ENCODE measurements at regions not wholly inside any gene's neighbourhood (a gene's known extent, or its start where the extent isn't known, plus 50 kb on each side); places are given as distances from the start of the nearest gene placed in this dataset.

DNA sequence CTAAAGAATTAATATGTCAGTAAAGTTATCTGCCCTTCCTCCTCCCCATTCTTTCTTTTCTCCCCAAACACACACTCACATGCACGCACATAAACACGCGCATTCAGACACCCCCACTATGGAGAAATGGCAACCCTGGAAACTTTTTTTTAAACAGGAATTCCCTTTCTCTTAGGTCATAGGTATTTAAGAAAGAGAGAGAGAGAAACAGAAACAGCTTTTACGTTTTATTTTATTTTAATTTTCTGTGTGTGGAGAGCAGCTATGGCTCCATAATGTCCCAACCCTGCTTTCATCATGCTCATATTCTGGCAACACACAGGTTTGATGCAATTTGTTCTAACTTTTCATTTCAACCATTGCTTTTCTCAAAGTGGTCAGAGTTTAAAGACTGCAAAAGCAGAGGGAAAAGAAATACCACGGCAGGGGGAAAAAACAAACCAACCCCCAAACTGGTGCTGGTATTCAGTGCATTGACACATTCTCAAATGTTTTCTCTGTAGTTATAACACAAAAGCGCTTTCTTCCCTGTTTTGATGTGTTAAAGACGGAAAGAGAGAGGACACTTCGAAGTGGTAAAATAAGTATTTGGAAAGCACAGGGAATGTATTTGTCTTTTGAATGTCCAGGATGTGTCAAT lies 126.0 kb upstream of the TMEM161B start:
- DNase-seq (no peak), ATAC-seq (no peak)
- H3K4me3 Mint-ChIP-seq = no peak overlapping the region
- H3K4me1 Mint-ChIP-seq = peaks cover 0 to 3% (median 0%) of the 10 kb centered on the region in 7 donors
- no peak overlapping the region for H3K27ac ChIP-seq (ENCODE audit: low read depth, low read length)
- H3K9me3 ChIP-seq (ENCODE audit: control insufficient read depth in 2 of 3, low read length in 3 of 3) = no peaks in the 10 kb centered on the region
- H3K27ac Mint-ChIP-seq = no peak overlapping the region
- peaks cover 0 to 3% of the 10 kb centered on the region in 2 donors for H3K27me3 ChIP-seq (ENCODE audit: control insufficient read depth in 2 of 2, insufficient read depth in 2 of 2, low read length in 2 of 2)
- H3K9me3 Mint-ChIP-seq = peaks cover 0 to 2% (median 0%) of the 10 kb centered on the region in 11 donors
- CTCF ChIA-PET = no interaction called here
- no peaks in the 10 kb centered on the region for H3K36me3 ChIP-seq (ENCODE audit: control insufficient read depth in 2 of 3, insufficient read depth in 3 of 3, low read length in 3 of 3)
- intact Hi-C loops (cut with micrococcal nuclease) = no loop called here
- POLR2A ChIA-PET = no interaction called here
- H3K27me3 Mint-ChIP-seq = peaks cover 14 to 42% (median 29%) of the 10 kb centered on the region in 5 donors
- no peaks in the 10 kb centered on the region for H3K36me3 Mint-ChIP-seq
- H3K4me1 ChIP-seq (ENCODE audit: control insufficient read depth in 2 of 2, insufficient read depth in 2 of 2, low read length in 2 of 2) = no peaks in the 10 kb centered on the region
- no peak overlapping the region for H3K4me3 ChIP-seq (ENCODE audit: low read length)

- ChIA-PET CTCF (no interaction called here), POLR2A (no interaction called here)
- Histone ChIP-seq H3K36me3 (ENCODE audit: control insufficient read depth in 2 of 3, insufficient read depth in 3 of 3, low read length in 3 of 3) (no peaks in the 10 kb centered on the region), H3K27me3 (ENCODE audit: control insufficient read depth in 2 of 2, insufficient read depth in 2 of 2, low read length in 2 of 2) (peaks cover 0 to under 1% of the 10 kb centered on the region in 2 donors), H3K4me3 (ENCODE audit: low read length) (no peak overlapping the region), H3K9me3 (ENCODE audit: control insufficient read depth in 2 of 3, low read length in 3 of 3) (no peaks in the 10 kb centered on the region), H3K27ac (ENCODE audit: low read depth, low read length) (no peak overlapping the region), H3K4me1 (ENCODE audit: control insufficient read depth in 2 of 2, insufficient read depth in 2 of 2, low read length in 2 of 2) (no peaks in the 10 kb centered on the region)
- H3K4me3 Mint-ChIP-seq = no peak overlapping the region
- no peaks in the 10 kb centered on the region for H3K36me3 Mint-ChIP-seq
- H3K27ac Mint-ChIP-seq = no peak overlapping the region
- intact Hi-C loops (cut with micrococcal nuclease) = no loop called here
- peaks cover 14 to 48% (median 37%) of the 10 kb centered on the region in 5 donors for H3K27me3 Mint-ChIP-seq
- H3K4me1 Mint-ChIP-seq = peaks cover 0 to 3% (median 0%) of the 10 kb centered on the region in 7 donors
- DNase-seq = no peak
- peaks cover 0 to 2% (median 0%) of the 10 kb centered on the region in 11 donors for H3K9me3 Mint-ChIP-seq
- no peak for ATAC-seq
These were observed 125.3 kb upstream of the TMEM161B start for GRCh38 chr5:88393716-88394535.

DNA sequence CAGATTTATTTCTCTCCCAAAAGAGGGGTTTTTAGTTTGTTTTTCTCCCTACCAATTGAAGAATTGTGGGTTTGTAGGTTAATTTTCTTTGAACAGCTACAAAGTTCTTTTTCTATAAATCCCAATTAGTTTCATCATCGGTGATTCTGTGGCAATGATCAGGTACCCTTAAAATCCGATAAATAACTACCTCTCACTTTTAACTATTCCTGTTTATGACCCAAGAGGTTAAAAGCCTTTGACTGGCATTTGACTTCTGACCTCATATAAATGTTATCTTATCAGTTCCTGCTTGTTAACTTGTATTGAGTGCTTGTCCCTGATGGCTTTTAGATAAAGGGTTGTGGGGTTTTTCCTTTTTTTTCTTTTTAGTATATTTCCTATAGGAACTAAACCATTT lies 124.4 kb upstream of the TMEM161B start:
- Histone ChIP-seq H3K4me1 (ENCODE audit: control insufficient read depth in 2 of 2, insufficient read depth in 2 of 2, low read length in 2 of 2) (no peaks in the 10 kb centered on the region), H3K36me3 (ENCODE audit: control insufficient read depth in 2 of 3, insufficient read depth in 3 of 3, low read length in 3 of 3) (no peaks in the 10 kb centered on the region), H3K9me3 (ENCODE audit: control insufficient read depth in 2 of 3, low read length in 3 of 3) (no peaks in the 10 kb centered on the region), H3K27ac (ENCODE audit: low read depth, low read length) (no peak overlapping the region), H3K4me3 (ENCODE audit: low read length) (no peak overlapping the region), H3K27me3 (ENCODE audit: control insufficient read depth in 2 of 2, insufficient read depth in 2 of 2, low read length in 2 of 2) (no peaks in the 10 kb centered on the region)
- intact Hi-C loops (cut with micrococcal nuclease) = no loop called here
- ChIA-PET POLR2A (no interaction called here), CTCF (no interaction called here)
- DNase-seq = no peak
- Mint-ChIP-seq H3K27me3 (peaks cover 10 to 52% (median 45%) of the 10 kb centered on the region in 5 donors), H3K27ac (no peak overlapping the region), H3K4me3 (no peak overlapping the region), H3K9me3 (peaks cover 0 to 5% (median 0%) of the 10 kb centered on the region in 11 donors), H3K4me1 (peaks cover 0 to 3% (median 0%) of the 10 kb centered on the region in 7 donors), H3K36me3 (no peaks in the 10 kb centered on the region)
- no peak for ATAC-seq

DNA sequence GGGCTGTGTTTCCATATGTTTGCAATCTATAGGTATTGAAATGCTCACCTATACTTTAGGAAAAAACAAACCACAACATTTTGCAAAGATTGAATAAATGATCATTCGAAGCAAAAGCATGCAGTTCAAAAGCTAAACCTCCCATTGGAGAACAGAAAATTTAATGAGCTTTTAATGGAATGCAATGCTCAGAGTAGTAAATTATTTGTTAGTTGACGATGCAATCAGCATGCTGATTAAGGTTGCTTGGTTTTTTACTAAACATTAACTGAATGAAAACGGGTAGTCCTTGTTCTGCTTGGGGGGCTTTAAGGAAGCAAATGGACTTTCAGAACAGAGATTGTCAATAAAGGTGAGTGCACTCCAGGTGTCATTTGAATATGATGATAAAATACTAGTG lies 123.3 kb upstream of the TMEM161B start:
- no peak for DNase-seq
- intact Hi-C loops (cut with micrococcal nuclease) = no loop called here
- Histone ChIP-seq H3K9me3 (ENCODE audit: control insufficient read depth in 2 of 3, low read length in 3 of 3) (no peaks in the 10 kb centered on the region), H3K27me3 (ENCODE audit: control insufficient read depth in 2 of 2, insufficient read depth in 2 of 2, low read length in 2 of 2) (no peaks in the 10 kb centered on the region), H3K4me3 (ENCODE audit: low read length) (no peak overlapping the region), H3K36me3 (ENCODE audit: control insufficient read depth in 2 of 3, insufficient read depth in 3 of 3, low read length in 3 of 3) (no peaks in the 10 kb centered on the region), H3K4me1 (ENCODE audit: control insufficient read depth in 2 of 2, insufficient read depth in 2 of 2, low read length in 2 of 2) (no peaks in the 10 kb centered on the region), H3K27ac (ENCODE audit: low read depth, low read length) (no peak overlapping the region)
- no peak for ATAC-seq
- H3K36me3 Mint-ChIP-seq = no peaks in the 10 kb centered on the region
- POLR2A ChIA-PET = no interaction called here
- no peaks in the 10 kb centered on the region for H3K4me1 Mint-ChIP-seq
- peaks cover 0 to 5% (median 0%) of the 10 kb centered on the region in 11 donors for H3K9me3 Mint-ChIP-seq
- H3K27ac Mint-ChIP-seq = no peak overlapping the region
- H3K4me3 Mint-ChIP-seq = no peak overlapping the region
- H3K27me3 Mint-ChIP-seq = peaks cover 4 to 50% (median 41%) of the 10 kb centered on the region in 5 donors
- CTCF ChIA-PET = interaction anchor here (0.6 kb wide), 1 partner anchor 943 kb away, joined by 3 read pairs; no protein-coding TSS in a partner anchor

DNA sequence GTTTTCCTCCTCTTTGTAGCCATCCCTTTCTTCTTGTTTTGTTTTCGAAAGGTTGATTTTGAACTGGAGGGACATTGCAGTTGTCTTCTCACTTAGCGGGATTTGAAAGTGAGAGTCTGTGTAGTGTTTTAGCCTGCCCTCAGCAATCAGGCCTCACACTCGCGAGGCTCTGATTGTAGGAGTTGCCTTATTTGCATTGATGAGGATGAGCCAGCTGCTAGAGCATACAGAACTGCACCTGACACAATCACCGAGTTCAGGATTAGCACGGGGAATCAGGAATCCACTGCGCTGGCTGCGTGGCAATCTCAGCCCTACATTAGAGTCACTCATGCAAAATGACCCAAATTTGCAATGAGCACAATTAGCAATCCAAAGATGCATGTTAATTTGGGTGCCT lies 122.5 kb upstream of the TMEM161B start:
- CTCF ChIA-PET = no interaction called here
- Mint-ChIP-seq H3K4me1 (no peaks in the 10 kb centered on the region), H3K4me3 (no peak overlapping the region), H3K27ac (no peak overlapping the region), H3K27me3 (peaks cover 2 to 43% (median 35%) of the 10 kb centered on the region in 5 donors), H3K36me3 (no peaks in the 10 kb centered on the region), H3K9me3 (peaks cover 0 to 5% (median 0%) of the 10 kb centered on the region in 11 donors)
- DNase-seq (no peak), ATAC-seq (no peak)
- H3K4me1 ChIP-seq (ENCODE audit: control insufficient read depth in 2 of 2, insufficient read depth in 2 of 2, low read length in 2 of 2) = no peaks in the 10 kb centered on the region
- H3K9me3 ChIP-seq (ENCODE audit: control insufficient read depth in 2 of 3, low read length in 3 of 3) = no peaks in the 10 kb centered on the region
- H3K27ac ChIP-seq (ENCODE audit: low read depth, low read length) = no peak overlapping the region
- no peaks in the 10 kb centered on the region for H3K36me3 ChIP-seq (ENCODE audit: control insufficient read depth in 2 of 3, insufficient read depth in 3 of 3, low read length in 3 of 3)
- intact Hi-C loops (cut with micrococcal nuclease) = no loop called here
- no peaks in the 10 kb centered on the region for H3K27me3 ChIP-seq (ENCODE audit: control insufficient read depth in 2 of 2, insufficient read depth in 2 of 2, low read length in 2 of 2)
- POLR2A ChIA-PET = no interaction called here
- no peak overlapping the region for H3K4me3 ChIP-seq (ENCODE audit: low read length)

- Mint-ChIP-seq H3K27me3 (peaks cover 0 to 38% (median 32%) of the 10 kb centered on the region in 5 donors), H3K4me1 (no peaks in the 10 kb centered on the region), H3K27ac (no peak overlapping the region), H3K36me3 (no peaks in the 10 kb centered on the region), H3K9me3 (peaks cover 0 to 5% (median 0%) of the 10 kb centered on the region in 11 donors), H3K4me3 (no peak overlapping the region)
- intact Hi-C loops (cut with micrococcal nuclease) = no loop called here
- Histone ChIP-seq H3K4me1 (ENCODE audit: control insufficient read depth in 2 of 2, insufficient read depth in 2 of 2, low read length in 2 of 2) (no peaks in the 10 kb centered on the region), H3K4me3 (ENCODE audit: low read length) (no peak overlapping the region), H3K27me3 (ENCODE audit: control insufficient read depth in 2 of 2, insufficient read depth in 2 of 2, low read length in 2 of 2) (no peaks in the 10 kb centered on the region), H3K27ac (ENCODE audit: low read depth, low read length) (no peak overlapping the region), H3K9me3 (ENCODE audit: control insufficient read depth in 2 of 3, low read length in 3 of 3) (no peaks in the 10 kb centered on the region), H3K36me3 (ENCODE audit: control insufficient read depth in 2 of 3, insufficient read depth in 3 of 3, low read length in 3 of 3) (no peaks in the 10 kb centered on the region)
- CTCF ChIA-PET = no interaction called here
- DNase-seq (no peak), ATAC-seq (no peak)
- POLR2A ChIA-PET = no interaction called here
These were observed 121.8 kb upstream of the TMEM161B start for GRCh38 chr5:88390481-88390880.

DNA sequence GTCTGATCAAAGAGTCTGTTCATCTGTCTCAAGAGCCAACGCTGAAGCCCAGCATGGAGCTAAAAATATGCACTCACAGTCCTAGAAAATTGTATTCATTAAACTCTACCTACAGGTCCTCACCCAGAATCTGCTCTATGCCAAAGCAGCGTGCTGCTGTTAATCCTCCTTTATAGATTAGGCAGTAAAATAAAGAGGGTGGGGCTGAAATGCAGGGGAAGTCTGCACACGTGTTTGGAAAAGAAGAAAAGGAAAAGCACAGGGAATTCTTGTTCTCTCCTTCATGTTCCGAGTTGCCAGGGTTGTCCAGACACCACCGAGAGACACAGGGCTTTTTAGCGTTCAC lies 121.4 kb upstream of the TMEM161B start:
- no peaks in the 10 kb centered on the region for H3K27me3 ChIP-seq (ENCODE audit: control insufficient read depth in 2 of 2, insufficient read depth in 2 of 2, low read length in 2 of 2)
- Mint-ChIP-seq H3K27ac (no peak overlapping the region), H3K27me3 (peaks cover 0 to 38% (median 32%) of the 10 kb centered on the region in 5 donors), H3K9me3 (peaks cover 0 to 5% (median 0%) of the 10 kb centered on the region in 11 donors), H3K4me3 (no peak overlapping the region), H3K4me1 (no peaks in the 10 kb centered on the region), H3K36me3 (no peaks in the 10 kb centered on the region)
- DNase-seq (no peak), ATAC-seq (no peak)
- no peak overlapping the region for H3K4me3 ChIP-seq (ENCODE audit: low read length)
- intact Hi-C loops (cut with micrococcal nuclease) = no loop called here
- ChIA-PET CTCF (no interaction called here), POLR2A (no interaction called here)
- H3K9me3 ChIP-seq (ENCODE audit: control insufficient read depth in 2 of 3, low read length in 3 of 3) = no peaks in the 10 kb centered on the region
- no peak overlapping the region for H3K27ac ChIP-seq (ENCODE audit: low read depth, low read length)
- no peaks in the 10 kb centered on the region for H3K36me3 ChIP-seq (ENCODE audit: control insufficient read depth in 2 of 3, insufficient read depth in 3 of 3, low read length in 3 of 3)
- no peaks in the 10 kb centered on the region for H3K4me1 ChIP-seq (ENCODE audit: control insufficient read depth in 2 of 2, insufficient read depth in 2 of 2, low read length in 2 of 2)

All from naive thymus-derived CD4-positive, alpha-beta T cell (primary cell).